Colonic mucosa (tissue), 4 donors: ENCODE measurements at regions not wholly inside any gene's neighbourhood (a gene's known extent, or its start where the extent isn't known, plus 50 kb on each side); places are given as distances from the start of the nearest gene placed in this dataset.

Source experiments
- DNase-seq: peaks from one replicate; pipeline ENCODE4 v3.0.0-alpha.2; 2020
- H3K27ac ChIP-seq: fragments of 200-600 bp; one replicate; pipeline ENCODE4 v1.8.0; 2021
- H3K27me3 ChIP-seq: fragments of 200-600 bp; one replicate; pipeline ENCODE4 v1.8.0; 2021
- H3K36me3 ChIP-seq: fragments of 200-600 bp; one replicate; pipeline ENCODE4 v1.8.0; 2021
- H3K4me1 ChIP-seq: fragments of 200-600 bp; one replicate; pipeline ENCODE4 v1.8.0; 2021; ENCODE audit warnings: mild to moderate bottlenecking
- H3K4me3 ChIP-seq: fragments of 200-600 bp; one replicate; pipeline ENCODE4 v1.8.0; 2021
- H3K9ac ChIP-seq, 2 donors: one replicate each; pipeline ENCODE4 v1.7.0; 2013; ENCODE audit warnings: control low read depth in 2 of 2, low read depth in 2 of 2, low read length in 2 of 2
- H3K9me3 ChIP-seq: fragments of 200-600 bp; one replicate; pipeline ENCODE4 v1.8.0; 2021
- intact Hi-C: fragments of 100-400 bp; cut with DNase I; formaldehyde crosslinking; loops from one replicate; pipeline ENCODE4 v1.14.1; 2022
- TF ChIP-seq, protein P1 (sequence below): fragments of 200-600 bp; IDR thresholded peaks from one replicate; pipeline ENCODE4 v1.8.0; 2022; ENCODE audit warnings: antibody characterized with exemption, mild to moderate bottlenecking
- donor health status: healthy.
- donor health status: DM: no; HTN: no; CAD: no.
- donor health status: DM: no; HTN: no; CAD: no.

DNA sequence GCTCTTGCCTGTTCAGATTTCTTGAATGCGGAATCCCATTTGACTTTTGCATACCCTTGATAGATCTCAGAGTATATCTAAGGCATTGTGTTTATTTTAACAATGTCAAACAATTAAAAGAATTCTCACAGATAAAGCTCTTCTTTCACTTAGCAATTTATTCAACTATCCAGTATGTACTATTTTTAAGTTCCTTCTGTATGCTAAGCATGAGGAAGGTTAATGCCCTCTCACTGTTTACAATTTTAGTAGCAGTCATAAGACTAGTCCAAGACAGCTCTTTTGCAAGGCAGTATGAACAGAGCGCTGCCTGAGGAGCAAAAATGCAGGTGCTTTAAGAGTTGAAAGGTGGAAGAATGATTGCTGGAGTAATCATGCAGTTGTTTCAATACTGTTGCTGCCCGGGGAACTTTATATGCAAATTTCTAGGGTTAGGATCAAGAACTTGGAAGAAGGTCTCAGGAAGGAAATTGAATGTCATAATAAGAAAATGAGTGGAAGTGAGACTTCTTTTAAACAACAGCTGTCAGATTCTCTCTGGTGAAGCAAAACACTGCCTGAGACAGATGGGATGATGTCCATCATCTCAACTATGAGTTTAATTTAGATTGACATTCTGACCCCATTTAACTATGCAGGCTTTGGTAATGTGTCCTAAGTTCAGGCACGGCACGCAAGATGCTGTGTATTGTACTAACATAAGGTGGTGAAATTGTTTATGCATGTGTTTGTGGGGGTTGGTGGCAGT, 1303.5 kb upstream of the CITED2 start:
- H3K27ac ChIP-seq, result no peak overlapping the region
- no peak for DNase-seq
- no peaks in the 10 kb centered on the region for H3K27me3 ChIP-seq
- H3K4me1 ChIP-seq, result no peaks in the 10 kb centered on the region
- no peak overlapping the region for H3K9ac ChIP-seq
- no peaks in the 10 kb centered on the region for H3K9me3 ChIP-seq
- TF ChIP-seq, protein P1, sequence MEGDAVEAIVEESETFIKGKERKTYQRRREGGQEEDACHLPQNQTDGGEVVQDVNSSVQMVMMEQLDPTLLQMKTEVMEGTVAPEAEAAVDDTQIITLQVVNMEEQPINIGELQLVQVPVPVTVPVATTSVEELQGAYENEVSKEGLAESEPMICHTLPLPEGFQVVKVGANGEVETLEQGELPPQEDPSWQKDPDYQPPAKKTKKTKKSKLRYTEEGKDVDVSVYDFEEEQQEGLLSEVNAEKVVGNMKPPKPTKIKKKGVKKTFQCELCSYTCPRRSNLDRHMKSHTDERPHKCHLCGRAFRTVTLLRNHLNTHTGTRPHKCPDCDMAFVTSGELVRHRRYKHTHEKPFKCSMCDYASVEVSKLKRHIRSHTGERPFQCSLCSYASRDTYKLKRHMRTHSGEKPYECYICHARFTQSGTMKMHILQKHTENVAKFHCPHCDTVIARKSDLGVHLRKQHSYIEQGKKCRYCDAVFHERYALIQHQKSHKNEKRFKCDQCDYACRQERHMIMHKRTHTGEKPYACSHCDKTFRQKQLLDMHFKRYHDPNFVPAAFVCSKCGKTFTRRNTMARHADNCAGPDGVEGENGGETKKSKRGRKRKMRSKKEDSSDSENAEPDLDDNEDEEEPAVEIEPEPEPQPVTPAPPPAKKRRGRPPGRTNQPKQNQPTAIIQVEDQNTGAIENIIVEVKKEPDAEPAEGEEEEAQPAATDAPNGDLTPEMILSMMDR, result no peak
- no peak overlapping the region for H3K4me3 ChIP-seq
- no peaks in the 10 kb centered on the region for H3K36me3 ChIP-seq
- intact Hi-C loops, result no loop called here

DNA sequence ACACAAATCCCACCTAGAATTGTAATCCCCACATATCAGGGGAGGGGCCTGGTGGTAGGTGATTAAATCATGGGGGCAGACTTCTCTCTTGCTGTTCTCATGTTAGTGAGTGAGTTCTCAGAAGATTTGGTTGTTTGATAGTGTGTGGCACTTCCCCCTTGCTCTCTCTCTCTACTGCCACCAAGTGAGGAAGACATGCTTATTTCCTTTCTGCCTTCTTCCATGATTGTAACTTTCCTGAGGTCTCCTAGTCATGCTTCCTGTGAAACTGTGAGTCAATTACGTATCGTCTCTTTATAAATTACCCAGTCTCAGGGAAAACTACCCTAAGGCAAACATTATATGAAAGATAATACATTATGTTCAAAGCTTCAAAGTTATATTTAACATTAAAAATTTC, 1297.5 kb upstream of the CITED2 start:
- Histone ChIP-seq H3K9me3 (no peaks in the 10 kb centered on the region), H3K27me3 (no peaks in the 10 kb centered on the region), H3K36me3 (no peaks in the 10 kb centered on the region), H3K9ac (no peak overlapping the region), H3K4me1 (no peaks in the 10 kb centered on the region), H3K27ac (no peak overlapping the region), H3K4me3 (no peak overlapping the region)
- intact Hi-C loops, result no loop called here
- no peak for DNase-seq
- TF ChIP-seq, protein P1, result no peak

DNA sequence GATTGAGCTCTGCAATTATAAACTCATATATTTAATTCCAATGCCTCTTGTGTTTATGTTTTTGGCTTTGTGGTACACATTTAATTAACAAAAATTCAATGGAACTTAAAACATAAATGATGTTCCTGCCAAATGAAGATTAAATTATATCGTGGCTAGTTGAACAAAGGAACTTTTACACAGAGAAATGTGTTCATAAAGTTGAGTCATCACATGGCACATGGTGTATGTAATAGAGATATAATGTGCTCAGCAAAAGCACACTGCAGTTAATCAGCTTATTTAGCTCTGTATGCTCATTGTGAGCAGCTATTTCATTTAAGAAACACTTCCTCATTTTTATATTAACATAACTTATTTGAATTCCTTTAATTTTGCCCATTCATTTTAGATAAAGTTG, 1295.6 kb upstream of the CITED2 start:
- DNase-seq, result no peak
- intact Hi-C loops, result no loop called here
- no peak overlapping the region for H3K9ac ChIP-seq
- no peaks in the 10 kb centered on the region for H3K36me3 ChIP-seq
- no peaks in the 10 kb centered on the region for H3K9me3 ChIP-seq
- H3K27ac ChIP-seq, result no peak overlapping the region
- TF ChIP-seq, protein P1, result no peak
- H3K4me1 ChIP-seq, result no peaks in the 10 kb centered on the region
- no peak overlapping the region for H3K4me3 ChIP-seq
- H3K27me3 ChIP-seq, result no peaks in the 10 kb centered on the region

DNA sequence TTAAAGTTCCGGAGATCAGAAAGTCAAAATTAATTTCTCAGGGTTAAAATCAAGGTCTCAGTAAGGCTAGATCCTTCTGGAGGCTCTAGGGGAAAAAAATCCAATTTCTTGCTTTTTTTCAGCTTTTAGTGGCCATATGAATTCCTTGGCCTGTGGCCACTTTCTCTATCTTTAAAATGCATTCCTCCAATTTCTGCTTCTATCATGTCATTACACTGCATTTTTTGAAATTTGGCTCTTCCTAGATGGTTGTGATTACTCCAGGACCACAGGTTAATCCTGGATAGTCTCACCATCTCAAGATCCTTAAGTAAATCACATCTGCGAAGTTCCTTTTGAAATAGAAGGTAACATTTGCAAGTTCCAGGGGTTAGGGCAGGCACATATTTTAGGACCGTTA, 1294.9 kb upstream of the CITED2 start:
- Histone ChIP-seq H3K9me3 (no peaks in the 10 kb centered on the region), H3K4me3 (no peak overlapping the region), H3K9ac (no peak overlapping the region), H3K4me1 (no peaks in the 10 kb centered on the region), H3K36me3 (no peaks in the 10 kb centered on the region), H3K27me3 (no peaks in the 10 kb centered on the region), H3K27ac (no peak overlapping the region)
- TF ChIP-seq, protein P1, result no peak
- DNase-seq, result no peak
- intact Hi-C loops, result no loop called here

DNA sequence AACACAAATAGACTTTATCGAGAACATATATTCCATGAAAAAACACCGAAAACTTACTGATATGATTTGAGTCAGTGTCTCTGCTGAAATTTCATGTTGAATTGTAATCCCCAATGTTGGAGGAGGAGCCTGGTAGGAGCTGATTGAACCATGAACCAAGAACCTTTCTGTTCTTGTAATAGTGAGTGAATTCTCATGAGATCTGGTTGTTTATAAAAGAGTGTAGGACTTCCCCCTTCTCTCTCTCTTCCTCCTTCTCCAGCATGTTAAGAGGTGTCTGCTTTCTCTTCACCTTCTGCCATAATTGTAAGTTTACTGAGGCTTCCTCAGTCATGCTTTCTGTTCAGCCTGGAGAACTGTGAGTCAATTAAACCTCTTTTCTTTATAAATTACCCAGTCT, 1289.3 kb upstream of the CITED2 start:
- Histone ChIP-seq H3K9me3 (no peaks in the 10 kb centered on the region), H3K9ac (no peak overlapping the region), H3K36me3 (no peaks in the 10 kb centered on the region), H3K27me3 (no peaks in the 10 kb centered on the region), H3K4me3 (no peak overlapping the region), H3K27ac (no peak overlapping the region), H3K4me1 (no peaks in the 10 kb centered on the region)
- DNase-seq, result no peak
- intact Hi-C loops, result no loop called here
- TF ChIP-seq, protein P1, result no peak
